K562 (cell line): ENCODE measurements at regions not wholly inside any gene's neighbourhood (a gene's known extent, or its start where the extent isn't known, plus 50 kb on each side); places are given as distances from the start of the nearest gene placed in this dataset.

Experiments used
- ATAC-seq: fragments of 200-7000 bp; cut with Tn5 transposase; 3 replicates; pipeline ENCODE4 v1.9.1; 2020; ENCODE audit warnings: moderate library complexity
- BruUV-seq: library from RNA; stranded (reverse); fragments of 400-500 nt; replicated peaks from 2 replicates; lab custom pipeline; 2021; lab: Mats Ljungman, UMichigan
- CTCF ChIA-PET: fragments of 300-600 bp; formaldehyde crosslinking; extraction: SDS; loops from one replicate; lab custom pipeline; 2021; ENCODE audit warnings: low intra/inter-chr PET ratio; lab: Yijun Ruan, JAX
- POLR2A ChIA-PET: fragments of 300-600, 350-650 bp; sonication (Branson Sonifier 250); formaldehyde crosslinking; extraction: SDS; loops from one replicate; lab custom pipeline; 2021; ENCODE audit warnings: antibody characterized with exemption, inconsistent platforms; lab: Yijun Ruan, JAX
- DNase-seq, 4 experiments: peaks; one replicate each; pipeline versions ENCODE4 v3.0.0 to v3.0.0-alpha.2; 2011 to 2018; ENCODE audit warnings: low spot score in 3 of 4, mixed read lengths in 3 of 4; ENCODE audit errors: extremely low read depth in 1 of 4
- FAIRE-seq: peaks from 2 replicates; lab custom pipeline; 2011; peaks lifted over from hg19 to GRCh38; lab: Jason Lieb, UNC
- H2AFZ ChIP-seq: 2 replicates; pipeline ENCODE4 v1.6.0; 2011; ENCODE audit warnings: low read depth, low read length, control low read depth, inconsistent platforms
- H3K27ac ChIP-seq: fragments of 200-600 bp; 3 replicates; pipeline ENCODE4 v1.8.0; 2011; ENCODE audit warnings: low read depth, mild to moderate bottlenecking, control low read depth, inconsistent platforms, low read length, moderate library complexity, mixed read lengths; ENCODE audit errors: extremely low read depth
- H3K27me3 ChIP-seq, 2 experiments: fragments of 300-600 bp in 1 of 2; 2 replicates in 1 of 2; 3 replicates in 1 of 2; pipeline versions ENCODE4 v1.6.0 to v1.8.0; 2011; ENCODE audit warnings: inconsistent platforms in 2 of 2, low read length in 2 of 2, mild to moderate bottlenecking in 1 of 2, mixed read lengths in 1 of 2, moderate library complexity in 1 of 2; ENCODE audit not compliant: control insufficient read depth in 2 of 2, insufficient read depth in 2 of 2
- H3K36me3 ChIP-seq: fragments of 300-600 bp; 3 replicates; pipeline ENCODE4 v1.8.0; 2011; ENCODE audit warnings: mild to moderate bottlenecking, low read length, inconsistent platforms; ENCODE audit not compliant: control insufficient read depth, insufficient read depth
- H3K4me1 ChIP-seq, 2 experiments: fragments of 200-600 bp in 1 of 2; replicated peaks in 1 of 2; 2 replicates in 1 of 2; 3 replicates in 1 of 2; pipeline versions ENCODE4 v1.5.1 to v1.8.0; 2011; ENCODE audit warnings: inconsistent platforms in 2 of 2, low read length in 2 of 2, mild to moderate bottlenecking in 1 of 2, mixed read lengths in 1 of 2, moderate library complexity in 1 of 2; ENCODE audit not compliant: control insufficient read depth in 2 of 2, insufficient read depth in 2 of 2
- H3K4me2 ChIP-seq: 2 replicates; pipeline ENCODE4 v1.6.1; 2011; ENCODE audit warnings: low read length, control low read depth, inconsistent platforms, mixed read lengths; ENCODE audit not compliant: insufficient read depth
- H3K4me3 ChIP-seq: fragments of 200-600 bp; sonication (generic), shearing (Covaris generic); 2 replicates; pipeline ENCODE4 v1.5.1; 2016; ENCODE audit warnings: control low read depth, inconsistent platforms
- H3K79me2 ChIP-seq: fragments of 200-600 bp; 3 replicates; pipeline ENCODE4 v1.8.0; 2011; ENCODE audit warnings: low read length, inconsistent platforms; ENCODE audit not compliant: control insufficient read depth, insufficient read depth
- H3K9ac ChIP-seq, 2 experiments: 2 replicates each; pipeline versions ENCODE4 v1.6.0 to v1.6.1; 2011; ENCODE audit warnings: low read depth in 2 of 2, low read length in 2 of 2, control low read depth in 1 of 2, inconsistent platforms in 1 of 2, mild to moderate bottlenecking in 1 of 2, mixed read lengths in 1 of 2; ENCODE audit not compliant: insufficient read depth in 1 of 2
- H3K9me1 ChIP-seq: one replicate; pipeline ENCODE4 v1.6.0; 2011; ENCODE audit warnings: inconsistent platforms, mild to moderate bottlenecking, low read length, moderate library complexity; ENCODE audit not compliant: control insufficient read depth, insufficient read depth
- H3K9me3 ChIP-seq: replicated peaks from 2 replicates; pipeline ENCODE4 v1.5.1; 2011; ENCODE audit warnings: low read depth, low read length, inconsistent platforms; ENCODE audit not compliant: control insufficient read depth, insufficient read depth
- H4K20me1 ChIP-seq: replicated peaks from 2 replicates; pipeline ENCODE4 v1.6.1; 2011; ENCODE audit warnings: low read length, inconsistent platforms, mixed read lengths; ENCODE audit not compliant: control insufficient read depth, insufficient read depth
- BMI1 ChIP-seq: fragments of 150-350 bp; IDR thresholded peaks from 2 replicates; pipeline ENCODE4 v1.6.1; 2014; ENCODE audit warnings: low read length
- CTBP1 ChIP-seq: fragments of 450-650 bp; IDR thresholded peaks from 2 replicates; pipeline ENCODE4 v1.6.1; 2016; ENCODE audit warnings: borderline replicate concordance
- FOS ChIP-seq: IDR thresholded peaks from 3 replicates; pipeline ENCODE4 v1.6.1; 2011; ENCODE audit not compliant: insufficient read length; ENCODE audit errors: extremely low read depth
- FOXM1 ChIP-seq, 2 experiments: fragments of 450-650 bp in 1 of 2; sonication (generic) in 1 of 2; formaldehyde crosslinking in 1 of 2; IDR thresholded peaks; 2 replicates each; pipeline versions ENCODE4 v1.6.1 to v1.9.0; 2017 to 2022; ENCODE audit warnings: low read depth in 2 of 2, mild to moderate bottlenecking in 2 of 2, missing genetic modification reagents in 1 of 2, moderate library complexity in 1 of 2
- HNRNPK ChIP-seq: fragments of 200-400 bp; formaldehyde crosslinking; IDR thresholded peaks from one replicate; pipeline ENCODE4 v1.6.1; 2018; ENCODE audit warnings: mild to moderate bottlenecking, low read depth, low read length; ENCODE audit not compliant: poor library complexity, severe bottlenecking
- KLF6 ChIP-seq: fragments of 250-450 bp; sonication (Bioruptor Pico); IDR thresholded peaks from 2 replicates; pipeline ENCODE4 v1.4.0; 2020; ENCODE audit warnings: mild to moderate bottlenecking, moderate library complexity, borderline replicate concordance
- SP1 ChIP-seq: sonication (generic); formaldehyde crosslinking; IDR thresholded peaks from 2 replicates; pipeline ENCODE4 v1.8.1; 2022; ENCODE audit warnings: mild to moderate bottlenecking, missing genetic modification reagents
- TAF9B ChIP-seq: fragments of 450-650 bp; IDR thresholded peaks from 2 replicates; pipeline ENCODE4 v1.6.1; 2018; ENCODE audit warnings: mild to moderate bottlenecking; ENCODE audit not compliant: partially characterized antibody
- ZNF184 ChIP-seq: sonication (generic); formaldehyde crosslinking; IDR thresholded peaks from 2 replicates; pipeline ENCODE4 v1.5.0; 2020; ENCODE audit warnings: missing genetic modification reagents
- ZNF507 ChIP-seq: conservative IDR thresholded peaks from 2 replicates; pipeline ENCODE4 v1.6.1; 2017; ENCODE audit warnings: missing genetic modification characterization, missing compliant biosample characterization
- WGBS: fragments of 100-300 bp; shearing (Covaris generic); methylation state at CpG from one replicate; pipeline ENCODE4 v1.1.6; 2016; ENCODE audit warnings: low coverage, mixed read lengths; ENCODE audit not compliant: insufficient coverage; ENCODE audit errors: missing lambda C conversion rate; 5-methylcytosine and 5-hydroxymethylcytosine counted together
- in situ Hi-C: fragments of 300-500 bp; cut with MboI; formaldehyde crosslinking; loops from 4 replicates; pipeline ENCODE4 v1.15.0; 2018; ENCODE audit warnings: inconsistent platforms, mixed read lengths
- intact Hi-C: fragments of 100-400 bp; cut with micrococcal nuclease; formaldehyde crosslinking; loops from 2 replicates; pipeline ENCODE4 v1.14.2; 2022
- TF ChIP-seq, protein P1 (sequence below): IDR thresholded peaks from 2 replicates; pipeline ENCODE4 v1.6.1; 2011; ENCODE audit not compliant: insufficient read length; ENCODE audit errors: extremely low read depth
- TF ChIP-seq, protein P2 (sequence below), 2 experiments: IDR thresholded peaks in 1 of 2; conservative IDR thresholded peaks in 1 of 2; 2 replicates each; pipeline ENCODE4 v1.6.1; 2016; ENCODE audit warnings: low read depth in 2 of 2, mild to moderate bottlenecking in 1 of 2, missing compliant biosample characterization in 1 of 2, missing genetic modification characterization in 1 of 2, moderate library complexity in 1 of 2
- TF ChIP-seq, protein P3 (sequence below): sonication (generic); formaldehyde crosslinking; IDR thresholded peaks from 2 replicates; pipeline ENCODE4 v1.9.0; 2022; ENCODE audit warnings: mild to moderate bottlenecking, missing genetic modification reagents
- TF ChIP-seq, protein P4 (sequence below): fragments of 250-450 bp; sonication (Bioruptor Pico); IDR thresholded peaks from 2 replicates; pipeline ENCODE4 v1.9.0; 2021; ENCODE audit warnings: mild to moderate bottlenecking
- TF ChIP-seq, protein P5 (sequence below): fragments of 250-450 bp; sonication (Bioruptor Pico); IDR thresholded peaks from 2 replicates; pipeline ENCODE4 v1.5.0; 2020; ENCODE audit warnings: mild to moderate bottlenecking

DNA sequence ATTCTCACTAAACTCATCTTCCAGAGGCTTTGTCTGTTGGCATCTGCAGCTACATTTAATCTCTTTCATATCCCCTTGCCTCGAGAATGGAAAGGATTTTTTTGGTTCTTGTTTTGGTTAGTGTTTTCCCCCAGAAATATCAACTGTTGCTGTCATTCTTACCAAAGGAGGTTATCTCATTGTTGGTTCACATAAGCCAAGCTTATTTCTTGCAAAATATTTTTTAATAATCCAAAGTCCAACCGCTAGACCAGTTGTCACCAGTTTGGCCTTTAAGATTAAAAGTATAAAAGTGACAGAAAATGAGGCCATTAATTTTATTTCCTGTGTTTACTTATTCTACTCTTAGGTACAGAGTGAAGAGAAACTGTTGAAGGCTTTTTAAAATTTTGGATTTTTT, 66.5 kb upstream of the PROX1 start (continued):
- TF ChIP-seq, protein P1, sequence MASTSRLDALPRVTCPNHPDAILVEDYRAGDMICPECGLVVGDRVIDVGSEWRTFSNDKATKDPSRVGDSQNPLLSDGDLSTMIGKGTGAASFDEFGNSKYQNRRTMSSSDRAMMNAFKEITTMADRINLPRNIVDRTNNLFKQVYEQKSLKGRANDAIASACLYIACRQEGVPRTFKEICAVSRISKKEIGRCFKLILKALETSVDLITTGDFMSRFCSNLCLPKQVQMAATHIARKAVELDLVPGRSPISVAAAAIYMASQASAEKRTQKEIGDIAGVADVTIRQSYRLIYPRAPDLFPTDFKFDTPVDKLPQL, result no peak
- TF ChIP-seq, protein P2, sequence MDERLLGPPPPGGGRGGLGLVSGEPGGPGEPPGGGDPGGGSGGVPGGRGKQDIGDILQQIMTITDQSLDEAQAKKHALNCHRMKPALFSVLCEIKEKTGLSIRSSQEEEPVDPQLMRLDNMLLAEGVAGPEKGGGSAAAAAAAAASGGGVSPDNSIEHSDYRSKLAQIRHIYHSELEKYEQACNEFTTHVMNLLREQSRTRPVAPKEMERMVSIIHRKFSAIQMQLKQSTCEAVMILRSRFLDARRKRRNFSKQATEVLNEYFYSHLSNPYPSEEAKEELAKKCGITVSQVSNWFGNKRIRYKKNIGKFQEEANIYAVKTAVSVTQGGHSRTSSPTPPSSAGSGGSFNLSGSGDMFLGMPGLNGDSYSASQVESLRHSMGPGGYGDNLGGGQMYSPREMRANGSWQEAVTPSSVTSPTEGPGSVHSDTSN (CRISPR knock-in tag; IDR thresholded peaks at IDR 0.05; ENCODE audit: low read depth), result no peak
- TF ChIP-seq, protein P2 (tag; conservative IDR thresholded peaks at IDR 0.05; ENCODE audit: low read depth), result no peak
- no peak for TF ChIP-seq FOS
- TF ChIP-seq, all 486 proteins: peak for 0

DNA sequence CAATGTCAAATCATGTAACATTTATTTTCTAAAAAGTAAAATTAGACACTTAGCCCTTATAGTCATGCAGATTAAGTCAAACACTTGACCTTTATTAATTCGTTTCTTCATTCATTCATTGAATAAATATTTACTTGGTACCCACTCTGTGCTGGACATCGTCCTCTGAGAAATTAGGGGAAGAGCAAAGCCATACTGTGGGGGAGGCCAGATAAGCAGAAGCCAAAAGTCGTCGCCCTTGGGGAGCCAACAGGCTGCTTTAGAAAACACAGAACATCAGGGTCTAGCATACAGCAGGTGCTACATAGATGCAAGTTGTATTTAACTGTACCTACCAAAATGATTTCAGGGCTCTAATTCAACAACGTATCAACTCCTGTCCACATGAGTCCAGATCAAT, 66.1 kb upstream of the PROX1 start:
- Histone ChIP-seq H3K27me3 (no peaks in the 10 kb centered on the region), H4K20me1 (no peaks in the 10 kb centered on the region), H3K27ac (no peak overlapping the region), H3K4me2 (no peak overlapping the region), H3K79me2 (no peaks in the 10 kb centered on the region), H3K36me3 (no peaks in the 10 kb centered on the region), H3K4me3 (no peak overlapping the region), H3K9me3 (no peaks in the 10 kb centered on the region), H2AFZ (no peak overlapping the region), H3K9ac (no peak overlapping the region), H3K4me1 (no peaks in the 10 kb centered on the region), H3K9me1 (no peaks in the 10 kb centered on the region)
- FAIRE-seq (no peak), DNase-seq (no peak), ATAC-seq (no peak)
- 3% methylated on average over 5 of the region's 5 CpGs for WGBS
- intact Hi-C loops (no loop called here), in situ Hi-C loops (no loop called here)
- ChIA-PET POLR2A (no interaction called here), CTCF (no interaction called here)
- no TSS peak for BruUV-seq
- no peak for TF ChIP-seq HNRNPK
- no peak for TF ChIP-seq TAF9B
- no peak for TF ChIP-seq FOXM1 (IDR thresholded peaks at IDR 0.05; ENCODE audit: low read depth)
- no peak for TF ChIP-seq FOXM1 (CRISPR knock-in tag; IDR thresholded peaks at IDR 0.05; ENCODE audit: low read depth)
- TF ChIP-seq, protein P3, sequence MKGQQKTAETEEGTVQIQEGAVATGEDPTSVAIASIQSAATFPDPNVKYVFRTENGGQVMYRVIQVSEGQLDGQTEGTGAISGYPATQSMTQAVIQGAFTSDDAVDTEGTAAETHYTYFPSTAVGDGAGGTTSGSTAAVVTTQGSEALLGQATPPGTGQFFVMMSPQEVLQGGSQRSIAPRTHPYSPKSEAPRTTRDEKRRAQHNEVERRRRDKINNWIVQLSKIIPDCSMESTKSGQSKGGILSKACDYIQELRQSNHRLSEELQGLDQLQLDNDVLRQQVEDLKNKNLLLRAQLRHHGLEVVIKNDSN (CRISPR knock-in tag), result no peak
- TF ChIP-seq, protein P4, sequence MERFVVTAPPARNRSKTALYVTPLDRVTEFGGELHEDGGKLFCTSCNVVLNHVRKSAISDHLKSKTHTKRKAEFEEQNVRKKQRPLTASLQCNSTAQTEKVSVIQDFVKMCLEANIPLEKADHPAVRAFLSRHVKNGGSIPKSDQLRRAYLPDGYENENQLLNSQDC (CRISPR knock-in tag), result no peak
- TF ChIP-seq SP1, result no peak
- TF ChIP-seq KLF6 (CRISPR knock-in tag), result no peak
- TF ChIP-seq CTBP1, result no peak
- TF ChIP-seq, protein P5, sequence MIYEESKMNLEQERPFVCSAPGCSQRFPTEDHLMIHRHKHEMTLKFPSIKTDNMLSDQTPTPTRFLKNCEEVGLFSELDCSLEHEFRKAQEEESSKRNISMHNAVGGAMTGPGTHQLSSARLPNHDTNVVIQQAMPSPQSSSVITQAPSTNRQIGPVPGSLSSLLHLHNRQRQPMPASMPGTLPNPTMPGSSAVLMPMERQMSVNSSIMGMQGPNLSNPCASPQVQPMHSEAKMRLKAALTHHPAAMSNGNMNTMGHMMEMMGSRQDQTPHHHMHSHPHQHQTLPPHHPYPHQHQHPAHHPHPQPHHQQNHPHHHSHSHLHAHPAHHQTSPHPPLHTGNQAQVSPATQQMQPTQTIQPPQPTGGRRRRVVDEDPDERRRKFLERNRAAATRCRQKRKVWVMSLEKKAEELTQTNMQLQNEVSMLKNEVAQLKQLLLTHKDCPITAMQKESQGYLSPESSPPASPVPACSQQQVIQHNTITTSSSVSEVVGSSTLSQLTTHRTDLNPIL (CRISPR knock-in tag), result no peak
- no peak for TF ChIP-seq BMI1
- TF ChIP-seq ZNF507, result no peak
- no peak for TF ChIP-seq ZNF184 (CRISPR knock-in tag)
